Neuron (in vitro differentiated cells): ENCODE measurements at regions not wholly inside any gene's neighbourhood (a gene's known extent, or its start where the extent isn't known, plus 50 kb on each side); places are given as distances from the start of the nearest gene placed in this dataset.

Source experiments
- H2AFZ ChIP-seq: one replicate; pipeline ENCODE4 v1.6.1; 2013; ENCODE audit warnings: low read depth, mild to moderate bottlenecking, inconsistent platforms, low read length, moderate library complexity
- H3K27me3 ChIP-seq: one replicate; pipeline ENCODE4 v1.6.1; 2013; ENCODE audit warnings: low read length; ENCODE audit not compliant: insufficient read depth
- H3K36me3 ChIP-seq: one replicate; pipeline ENCODE4 v1.6.1; 2013; ENCODE audit warnings: low read length; ENCODE audit not compliant: insufficient read depth
- H3K4me1 ChIP-seq: one replicate; pipeline ENCODE4 v1.6.1; 2013; ENCODE audit warnings: low read length; ENCODE audit not compliant: insufficient read depth
- H3K4me3 ChIP-seq: 2 replicates; pipeline ENCODE4 v1.5.1; 2013; ENCODE audit warnings: mild to moderate bottlenecking, low read length, moderate library complexity
- H3K9me3 ChIP-seq: one replicate; pipeline ENCODE4 v1.6.1; 2013; ENCODE audit warnings: low read length

DNA sequence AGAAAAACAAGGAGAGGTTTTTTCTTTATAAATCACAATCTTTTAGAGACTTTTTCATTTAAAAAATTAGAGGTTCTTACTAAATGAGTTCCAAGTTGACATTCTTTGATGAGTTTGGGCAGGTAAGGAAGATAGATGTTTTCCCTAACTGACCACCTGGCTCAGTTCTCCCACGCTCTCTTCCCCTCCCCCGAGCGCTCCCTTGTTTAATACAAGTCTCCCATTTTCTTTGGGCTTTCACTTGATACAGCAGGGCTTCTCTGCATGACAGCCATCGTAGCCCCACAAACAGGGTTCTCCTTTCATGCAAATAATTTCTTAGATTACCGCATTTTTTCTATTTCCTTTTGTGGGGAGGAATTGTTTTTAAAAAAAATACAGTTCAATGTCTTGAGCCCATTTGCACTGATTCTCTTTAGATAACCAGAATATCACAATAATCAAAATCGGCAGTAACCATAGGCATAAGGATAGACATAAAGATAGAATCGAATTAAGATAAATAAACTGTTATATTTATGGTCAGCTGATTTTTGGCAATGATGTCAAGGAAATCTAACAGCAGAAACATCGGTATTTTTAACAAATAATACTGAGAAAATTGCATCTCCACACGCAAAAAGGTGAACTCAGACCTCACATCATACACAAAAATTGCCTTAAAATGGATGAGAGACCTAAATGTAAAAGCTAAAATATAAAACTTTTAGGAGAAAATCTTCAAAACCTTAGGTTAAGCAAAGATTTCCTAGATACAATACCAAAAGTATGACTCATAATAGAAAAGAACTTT is 325.4 kb downstream of the PIK3R1 start:
- Histone ChIP-seq H3K4me1 (peaks cover 19% of the 10 kb centered on the region), H3K27me3 (no peaks in the 10 kb centered on the region), H3K9me3 (no peaks in the 10 kb centered on the region), H2AFZ (no peak overlapping the region), H3K36me3 (no peaks in the 10 kb centered on the region), H3K4me3 (no peak overlapping the region)

DNA sequence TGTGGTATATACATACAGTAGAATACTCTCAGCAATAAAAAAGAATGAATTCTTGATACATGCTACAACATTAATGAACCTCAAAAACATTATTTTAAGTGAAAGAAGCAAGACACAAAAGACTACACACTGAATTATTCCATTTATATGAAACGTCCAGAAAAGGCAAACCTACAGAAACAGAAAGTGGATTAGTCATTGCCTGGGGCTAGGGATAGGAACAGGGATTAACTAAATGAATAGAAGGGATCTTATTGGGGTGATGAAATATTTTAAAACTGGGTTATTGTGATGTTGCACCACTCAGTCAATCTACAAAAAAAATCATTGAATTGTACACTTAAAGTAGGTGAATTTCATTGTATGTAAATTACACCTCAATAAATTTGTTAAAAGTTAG is 326.7 kb downstream of the PIK3R1 start:
- no peaks in the 10 kb centered on the region for H3K27me3 ChIP-seq
- no peak overlapping the region for H2AFZ ChIP-seq
- H3K36me3 ChIP-seq, result no peaks in the 10 kb centered on the region
- no peak overlapping the region for H3K4me3 ChIP-seq
- H3K9me3 ChIP-seq, result no peaks in the 10 kb centered on the region
- H3K4me1 ChIP-seq, result peaks cover 19% of the 10 kb centered on the region

DNA sequence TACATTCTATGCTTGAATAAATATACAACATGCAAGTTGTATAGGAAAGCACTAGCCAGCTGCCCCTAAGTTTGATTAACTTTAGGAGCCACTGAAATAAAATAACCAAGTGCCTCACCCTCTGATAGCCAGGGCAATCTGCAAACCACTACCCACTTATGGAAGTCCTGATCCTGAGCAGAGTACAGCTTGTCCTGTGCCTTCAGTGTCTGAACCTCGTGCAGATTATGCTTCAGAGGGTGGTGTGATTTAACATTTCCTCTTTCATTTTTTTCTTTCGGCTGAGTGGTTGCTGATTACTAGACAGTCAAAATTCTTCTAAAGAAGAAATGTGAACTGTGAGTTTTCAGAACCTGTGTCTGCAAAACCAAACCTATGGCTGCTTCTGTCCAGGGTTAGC is 327.7 kb downstream of the PIK3R1 start:
- Histone ChIP-seq H3K27me3 (no peaks in the 10 kb centered on the region), H3K4me1 (peaks cover 19% of the 10 kb centered on the region), H3K36me3 (no peaks in the 10 kb centered on the region), H3K9me3 (no peaks in the 10 kb centered on the region), H3K4me3 (no peak overlapping the region), H2AFZ (no peak overlapping the region)

DNA sequence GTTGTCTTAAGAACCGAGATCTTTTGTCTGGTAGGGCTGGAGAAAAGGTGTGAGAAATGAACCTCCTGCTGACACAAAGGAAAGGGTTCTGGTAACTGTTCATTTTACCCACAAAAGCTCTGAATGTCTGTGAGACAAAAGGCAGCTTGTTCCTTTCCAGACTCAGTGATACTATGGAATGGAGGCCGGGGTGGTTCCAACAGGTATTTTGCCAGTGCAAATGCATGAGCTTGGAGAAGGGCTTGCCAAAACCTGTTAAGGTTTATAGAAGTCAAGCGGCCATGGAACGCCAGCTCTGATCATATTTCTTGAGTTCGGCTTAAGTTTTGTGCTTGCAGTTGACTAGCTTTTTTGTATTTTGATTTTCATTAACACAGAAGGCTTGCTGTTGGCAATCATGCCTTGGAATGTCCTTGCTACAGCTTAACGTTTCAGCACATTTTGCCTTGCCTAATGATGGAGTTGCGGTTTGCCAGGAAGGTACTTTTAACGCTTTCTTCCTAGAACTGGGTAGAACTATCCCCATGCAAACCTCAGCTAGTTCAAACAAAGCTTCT is 328.6 kb downstream of the PIK3R1 start:
- Histone ChIP-seq H2AFZ (no peak overlapping the region), H3K27me3 (no peaks in the 10 kb centered on the region), H3K9me3 (no peaks in the 10 kb centered on the region), H3K4me1 (peaks cover 19% of the 10 kb centered on the region), H3K36me3 (no peaks in the 10 kb centered on the region), H3K4me3 (no peak overlapping the region)

DNA sequence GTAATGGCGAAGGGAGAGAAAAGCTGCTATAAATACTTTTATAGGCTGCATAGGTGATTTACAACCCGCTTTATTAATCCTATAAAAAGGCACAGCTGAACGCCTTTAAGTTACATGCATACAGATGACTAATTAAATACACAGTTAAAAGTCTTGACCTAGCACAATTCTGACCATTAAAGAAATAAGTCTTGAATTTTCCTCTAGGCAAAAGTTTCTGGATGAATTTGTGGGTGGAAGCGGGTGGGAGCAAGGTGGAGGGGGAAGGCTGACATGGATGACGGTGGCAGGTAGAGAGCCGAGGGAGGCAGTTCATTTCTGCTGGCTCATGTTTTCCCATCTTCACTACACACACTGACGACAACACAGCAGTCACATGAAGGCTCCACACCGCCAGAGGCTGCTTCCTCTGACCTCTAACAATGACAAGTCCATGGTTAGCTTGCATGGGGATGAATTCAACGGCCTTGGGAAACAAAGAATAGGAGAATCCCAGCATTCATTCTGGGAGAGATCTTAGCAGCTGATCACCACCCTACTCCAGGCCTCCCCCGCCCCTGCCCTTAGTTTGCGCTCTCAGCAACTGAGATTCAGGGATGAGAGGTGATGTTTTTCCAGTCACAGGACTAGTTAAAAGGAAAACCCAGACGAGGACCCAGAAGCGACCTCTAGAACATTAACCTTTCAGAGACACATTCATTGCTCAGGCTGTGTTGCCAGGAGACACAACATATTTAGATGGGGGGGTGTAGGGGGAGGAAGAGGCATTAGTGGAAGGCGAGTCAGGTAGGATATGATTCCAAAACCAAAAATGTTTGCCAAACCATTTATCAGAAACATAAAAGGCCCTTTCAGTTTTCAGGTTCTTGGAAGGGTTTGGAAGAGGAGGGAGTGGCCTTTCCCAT is 329.3 kb downstream of the PIK3R1 start:
- Histone ChIP-seq H3K9me3 (no peaks in the 10 kb centered on the region), H3K27me3 (no peaks in the 10 kb centered on the region), H2AFZ (no peak overlapping the region), H3K36me3 (no peaks in the 10 kb centered on the region), H3K4me3 (no peak overlapping the region), H3K4me1 (peaks cover 19% of the 10 kb centered on the region)

DNA sequence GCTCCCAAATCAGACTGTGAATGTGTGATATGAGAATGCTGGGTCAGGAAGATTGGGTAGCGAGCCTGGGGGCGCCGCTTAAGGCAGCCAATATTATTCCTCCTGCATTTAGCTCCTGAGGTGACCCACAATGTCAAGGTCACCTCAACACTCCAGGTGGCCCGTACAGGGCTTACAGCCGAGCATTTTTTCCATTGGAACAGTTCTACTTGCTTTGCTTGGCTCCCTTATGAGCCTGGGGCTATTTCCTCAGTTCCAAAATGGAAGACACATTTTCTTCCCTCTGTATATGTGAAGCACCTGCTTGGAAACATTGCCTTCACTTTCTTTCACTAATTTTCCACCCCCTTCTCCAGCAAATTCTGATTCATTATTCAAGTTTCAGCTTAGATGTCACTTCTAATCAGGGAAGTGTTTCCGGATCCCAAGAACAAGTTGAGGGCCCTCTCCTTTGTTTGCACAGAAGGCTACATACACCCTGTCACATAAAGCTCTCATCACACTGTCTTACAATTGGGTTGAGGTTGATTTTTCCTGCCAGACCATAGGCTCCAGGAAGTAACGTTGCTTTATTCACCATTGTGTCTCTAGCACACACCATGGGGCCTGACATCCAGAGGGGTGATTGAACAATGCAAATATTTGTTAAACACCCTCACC is 330.2 kb downstream of the PIK3R1 start:
- no peaks in the 10 kb centered on the region for H3K36me3 ChIP-seq
- H2AFZ ChIP-seq, result no peak overlapping the region
- H3K9me3 ChIP-seq, result no peaks in the 10 kb centered on the region
- peaks cover 19% of the 10 kb centered on the region for H3K4me1 ChIP-seq
- H3K27me3 ChIP-seq, result no peaks in the 10 kb centered on the region
- no peak overlapping the region for H3K4me3 ChIP-seq

DNA sequence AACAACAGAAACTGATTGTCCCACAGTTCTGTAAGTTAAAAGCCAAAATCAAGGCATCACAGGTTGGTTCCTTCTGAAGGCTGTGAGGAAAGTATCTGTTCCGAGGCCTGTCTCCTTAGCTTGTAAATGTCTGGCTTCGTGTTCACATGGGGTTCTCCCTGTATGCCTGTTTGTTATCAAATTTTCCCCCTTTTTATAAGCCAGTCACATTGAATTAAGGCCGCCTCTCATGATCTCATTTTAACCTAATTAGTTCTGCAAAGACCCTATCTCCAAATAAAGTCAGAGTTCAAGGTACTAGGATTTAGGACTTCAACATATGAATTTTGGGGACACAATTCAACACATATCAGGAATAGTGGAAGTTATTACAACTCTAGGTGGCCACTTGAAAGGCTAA is 331.5 kb downstream of the PIK3R1 start:
- Histone ChIP-seq H3K9me3 (no peaks in the 10 kb centered on the region), H3K36me3 (no peaks in the 10 kb centered on the region), H3K27me3 (no peaks in the 10 kb centered on the region), H3K4me1 (peaks cover 19% of the 10 kb centered on the region), H3K4me3 (no peak overlapping the region), H2AFZ (no peak overlapping the region)

DNA sequence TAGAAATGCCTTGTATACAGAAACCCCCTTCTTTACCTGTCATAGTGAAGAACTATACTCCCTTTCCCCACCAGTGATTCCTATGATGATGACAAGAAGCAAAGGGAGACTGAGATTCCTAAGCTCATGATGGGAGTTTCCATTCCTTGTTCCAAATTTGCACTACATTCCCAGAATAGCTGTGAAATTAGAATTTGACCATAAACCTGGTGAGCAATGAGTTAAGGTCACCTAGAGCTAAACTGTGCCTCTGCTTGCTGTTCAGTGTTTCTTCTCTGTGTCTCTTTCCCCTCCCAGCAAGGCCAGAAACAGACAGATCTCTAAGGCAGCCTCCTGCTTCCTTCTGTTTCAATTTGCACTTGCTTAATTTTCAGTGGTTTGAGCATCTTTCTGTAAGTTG is 332.1 kb downstream of the PIK3R1 start:
- Histone ChIP-seq H3K9me3 (no peaks in the 10 kb centered on the region), H3K4me1 (peaks cover 19% of the 10 kb centered on the region), H2AFZ (no peak overlapping the region), H3K36me3 (no peaks in the 10 kb centered on the region), H3K27me3 (no peaks in the 10 kb centered on the region), H3K4me3 (no peak overlapping the region)

DNA sequence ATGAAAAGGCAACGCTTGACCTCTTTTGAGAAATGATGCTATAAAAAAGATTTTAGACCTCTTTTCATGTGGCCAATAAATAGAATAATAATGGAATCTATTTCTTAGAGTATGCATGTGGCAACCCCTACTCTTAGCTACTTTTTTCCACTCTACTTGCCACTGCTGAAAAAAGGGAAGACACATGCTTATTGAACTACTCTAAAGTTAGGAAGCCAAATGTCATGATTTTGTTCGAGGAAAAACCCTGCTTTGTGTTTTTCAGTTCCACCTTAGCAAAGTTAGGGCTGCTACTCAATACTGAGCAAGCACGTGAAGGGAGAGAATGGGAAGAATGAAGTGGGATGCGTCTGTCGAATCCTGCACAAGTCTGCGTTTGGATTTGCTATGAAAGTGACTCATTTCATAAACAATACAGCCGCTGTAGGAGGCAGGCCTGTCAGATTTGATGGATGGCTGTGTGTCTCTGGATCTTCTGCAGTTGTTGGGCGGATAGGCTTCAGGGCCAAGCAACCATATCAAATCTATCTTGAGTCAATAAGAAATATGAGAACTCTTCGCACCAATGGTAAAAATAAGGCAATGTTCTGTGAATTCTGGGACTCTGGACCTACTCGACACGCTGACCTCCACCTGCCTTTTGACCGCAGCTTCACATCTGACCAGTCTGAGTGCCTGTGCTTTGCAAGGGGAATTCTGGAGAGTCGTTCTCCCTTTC is 333.6 kb downstream of the PIK3R1 start:
- Histone ChIP-seq H3K4me3 (no peak overlapping the region), H3K4me1 (peaks cover 17% of the 10 kb centered on the region), H3K9me3 (no peaks in the 10 kb centered on the region), H3K27me3 (no peaks in the 10 kb centered on the region), H3K36me3 (no peaks in the 10 kb centered on the region), H2AFZ (no peak overlapping the region)

DNA sequence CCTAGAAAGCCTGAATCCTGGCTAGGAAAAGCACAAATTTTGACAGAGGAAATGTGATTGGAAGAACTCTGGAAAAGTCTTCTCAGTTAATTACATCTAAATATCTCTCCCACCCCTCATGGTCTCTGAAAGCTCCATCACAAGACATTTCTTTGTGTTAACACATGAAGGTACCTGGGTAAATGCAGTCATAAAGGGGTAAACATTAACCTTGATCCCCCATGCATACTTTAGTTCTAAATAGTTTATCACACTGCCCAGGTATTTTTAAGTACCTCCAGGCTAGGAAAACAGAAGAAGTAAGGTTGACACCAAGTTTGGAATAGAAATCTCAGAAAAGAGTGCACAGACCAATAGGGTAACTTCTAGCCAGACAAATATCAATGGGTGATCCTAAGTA is 334.5 kb downstream of the PIK3R1 start:
- Histone ChIP-seq H3K4me3 (no peak overlapping the region), H2AFZ (no peak overlapping the region), H3K4me1 (peaks cover 8% of the 10 kb centered on the region), H3K27me3 (no peaks in the 10 kb centered on the region), H3K36me3 (no peaks in the 10 kb centered on the region), H3K9me3 (no peaks in the 10 kb centered on the region)

DNA sequence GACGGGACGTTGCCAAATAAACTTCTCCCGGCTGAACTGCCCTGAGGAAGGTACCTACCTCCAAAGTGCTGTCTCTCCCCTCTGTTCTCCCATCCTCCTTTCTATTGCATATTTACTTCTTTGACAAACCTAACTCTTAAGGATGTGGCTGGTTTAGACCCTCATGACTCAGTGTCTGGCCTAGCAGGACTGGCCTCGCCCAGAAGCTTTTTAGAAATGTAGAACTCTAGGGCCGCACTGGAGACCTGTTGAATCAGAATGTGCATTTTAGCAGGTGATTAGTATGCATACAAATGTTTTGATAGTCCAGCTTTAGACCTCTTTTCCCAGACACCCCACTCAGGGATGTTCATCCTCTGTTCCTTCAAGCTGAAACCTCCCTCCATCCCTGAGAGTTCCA is 335.9 kb downstream of the PIK3R1 start:
- H3K4me3 ChIP-seq, result no peak overlapping the region

DNA sequence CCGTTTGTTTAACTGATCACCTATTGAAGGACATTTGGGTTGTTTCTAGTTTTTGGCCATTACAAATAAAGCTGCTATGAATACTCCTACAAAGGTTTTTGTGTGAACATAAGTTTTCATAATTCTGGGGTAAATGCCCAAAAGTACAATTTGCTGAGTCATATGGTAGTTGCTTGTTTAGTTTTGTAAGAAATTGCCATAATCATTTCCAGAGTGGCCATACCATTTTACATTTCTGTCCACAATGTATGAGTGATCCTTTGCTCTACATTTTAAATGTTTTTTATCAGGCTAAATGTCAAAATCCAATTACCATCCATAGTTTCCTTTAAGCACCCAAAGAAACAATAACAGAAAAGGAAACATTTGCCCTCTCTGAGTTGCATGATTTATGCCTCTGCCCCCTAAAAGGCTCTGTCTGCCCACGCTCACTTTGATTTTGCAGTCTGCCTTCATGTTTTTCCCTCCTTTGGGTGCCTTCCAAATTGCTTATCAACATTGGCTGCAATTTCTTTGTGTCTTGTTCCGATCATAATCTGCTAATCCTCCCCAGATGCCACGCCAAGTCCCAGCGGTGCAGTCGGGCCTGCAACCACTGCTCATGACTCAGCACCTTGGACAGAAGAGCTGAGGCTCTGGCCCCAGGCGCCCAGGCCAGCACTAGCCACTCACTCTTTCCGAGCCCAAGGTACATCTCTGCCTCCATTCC is 339.2 kb downstream of the PIK3R1 start:
- Histone ChIP-seq H2AFZ (no peak overlapping the region), H3K36me3 (no peaks in the 10 kb centered on the region), H3K27me3 (no peaks in the 10 kb centered on the region), H3K9me3 (no peaks in the 10 kb centered on the region), H3K4me3 (no peak overlapping the region), H3K4me1 (peaks cover 6% of the 10 kb centered on the region)

More for the DNA sequence above, 335.9 kb downstream of the PIK3R1 start:
- H3K9me3 ChIP-seq, result no peaks in the 10 kb centered on the region
- H3K36me3 ChIP-seq, result no peaks in the 10 kb centered on the region
- H2AFZ ChIP-seq, result no peak overlapping the region
- no peaks in the 10 kb centered on the region for H3K27me3 ChIP-seq
- peaks cover 6% of the 10 kb centered on the region for H3K4me1 ChIP-seq
